Fibroblast of lung (primary cell): ENCODE measurements at regions not wholly inside any gene's neighbourhood (a gene's known extent, or its start where the extent isn't known, plus 50 kb on each side); places are given as distances from the start of the nearest gene placed in this dataset.

Source experiments
- CTCF ChIP-seq, 2 donors: IDR thresholded peaks in 1 of 2; conservative IDR thresholded peaks in 1 of 2; 1 replicate in 1 of 2; 2 replicates in 1 of 2; pipeline ENCODE4 v1.5.1; 2011 to 2012; ENCODE audit warnings: low read length in 2 of 2, control low read depth in 1 of 2, inconsistent platforms in 1 of 2, low read depth in 1 of 2, mild to moderate bottlenecking in 1 of 2
- EZH2 ChIP-seq: IDR thresholded peaks from 2 replicates; pipeline ENCODE4 v1.5.1; 2012; ENCODE audit warnings: low read length, control low read depth, mild to moderate bottlenecking; ENCODE audit errors: missing control alignments

GRCh38 chr3:152549263-152549662 lies 280.5 kb downstream of the MBNL1 start:
- TF ChIP-seq CTCF (conservative IDR thresholded peaks at IDR 0.05 in 1 of 2, IDR thresholded peaks at IDR 0.05 in 1 of 2; ENCODE audit: low read depth in 1 of 2, low read length in 2 of 2) (no peak), EZH2 (no peak)
